ENCODE measurements at regions not wholly inside any gene's neighbourhood (a gene's known extent, or its start where the extent isn't known, plus 50 kb on each side); places are given as distances from the start of the nearest gene placed in this dataset.

GRCh38 chr4:17398035-17398434 is 113.9 kb downstream of the QDPR start:
- TF ChIP-seq CTCF (conservative IDR thresholded peaks at IDR 0.05) (no peak), EZH2 (IDR thresholded peaks at IDR 0.05; ENCODE audit: low read depth) (no peak)
